GM12892 (cell line): ENCODE measurements at regions not wholly inside any gene's neighbourhood (a gene's known extent, or its start where the extent isn't known, plus 50 kb on each side); places are given as distances from the start of the nearest gene placed in this dataset.

Source experiments
- POLR2A ChIP-seq: IDR thresholded peaks from 2 replicates; pipeline ENCODE4 v1.6.1; 2011; ENCODE audit warnings: low read depth, low read length, control low read depth
- POLR2AphosphoS5 ChIP-seq: IDR thresholded peaks from 2 replicates; pipeline ENCODE4 v1.6.1; 2011; ENCODE audit warnings: low read depth, low read length, control low read depth

DNA sequence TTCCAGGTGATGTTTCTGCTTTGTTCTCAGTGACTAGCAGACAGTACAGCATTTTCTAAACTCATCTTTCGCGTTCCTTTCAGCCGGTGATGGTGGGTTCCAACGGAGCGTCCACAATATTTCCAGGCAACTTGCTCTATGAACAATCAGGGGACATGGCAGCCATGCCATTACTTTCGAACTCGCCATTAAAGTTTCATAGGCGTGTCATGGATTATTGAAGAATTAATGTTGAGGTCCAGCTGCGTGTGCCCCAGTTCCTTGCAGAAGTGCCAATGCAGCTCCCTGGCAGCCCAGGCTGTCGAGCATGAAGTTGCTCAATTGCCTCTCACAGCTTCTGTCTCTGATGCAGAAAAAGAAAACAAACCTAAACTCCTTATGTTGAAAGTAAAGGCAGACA, 262.2 kb downstream of the IRX2 start:
- TF ChIP-seq POLR2A = no peak
- no peak for TF ChIP-seq POLR2AphosphoS5
